HCT116 (cell line): ENCODE measurements at regions not wholly inside any gene's neighbourhood (a gene's known extent, or its start where the extent isn't known, plus 50 kb on each side); places are given as distances from the start of the nearest gene placed in this dataset.

ENCODE experiments used
- ATAC-seq: fragments of 200-7000 bp; cut with Tn5 transposase; 2 replicates; pipeline ENCODE4 v1.9.1; 2020; ENCODE audit warnings: mild to moderate bottlenecking, moderate library complexity
- BruUV-seq: library from RNA; stranded (reverse); fragments of 400-500 nt; replicated peaks from 2 replicates; lab custom pipeline; 2021; lab: Mats Ljungman, UMichigan
- CTCF ChIA-PET: fragments of 300-600 bp; sonication (Branson Sonifier 250); formaldehyde crosslinking; loops from one replicate; lab custom pipeline; 2021; ENCODE audit warnings: antibody characterized with exemption; lab: Charles Lee
- POLR2A ChIA-PET: fragments of 300-600, 350-600 bp; sonication (Branson Sonifier 250); formaldehyde crosslinking; loops from one replicate; lab custom pipeline; 2021; ENCODE audit warnings: antibody characterized with exemption; lab: Charles Lee
- RAD21 ChIA-PET, 2 experiments: fragments of 300-600 bp; sonication (Branson Sonifier 250); formaldehyde crosslinking; loops; one replicate each; lab custom pipeline; 2023; ENCODE audit warnings: low total read pairs in 2 of 2; ENCODE audit not compliant: uncharacterized antibody in 2 of 2, unreplicated experiment in 2 of 2, low non-redundant PET in 1 of 2; lab: Charles Lee
- DNase-seq: peaks from one replicate; pipeline ENCODE4 v3.0.0-alpha.2; 2010; ENCODE audit warnings: low read depth, low spot score
- H2AFZ ChIP-seq: fragments of 200-600 bp; shearing (Covaris generic), sonication (generic); 2 replicates; pipeline ENCODE4 v1.6.1; 2017; ENCODE audit warnings: low read depth, mixed run types, mixed read lengths, antibody characterized with exemption, low read length; ENCODE audit not compliant: poor library complexity, severe bottlenecking
- H3K27ac ChIP-seq: 2 replicates; pipeline ENCODE4 v1.5.1; 2012; ENCODE audit warnings: low read depth, low read length
- H3K27me3 ChIP-seq: fragments of 200-600 bp; sonication (generic); 2 replicates; pipeline ENCODE4 v1.6.1; 2016; ENCODE audit warnings: mixed run types, low read length, mixed read lengths; ENCODE audit not compliant: insufficient read depth
- H3K36me3 ChIP-seq, 2 experiments: fragments of 200-500 bp in 1 of 2; fragments of 200-600 bp in 1 of 2; sonication (Bioruptor generic) in 1 of 2; sonication (generic) in 1 of 2; 2 replicates each; pipeline versions ENCODE4 v1.5.1 to v1.6.1; 2014 to 2016; ENCODE audit warnings: low read length in 2 of 2, inconsistent platforms in 1 of 2, mixed read lengths in 1 of 2, mixed run types in 1 of 2; ENCODE audit not compliant: insufficient read depth in 2 of 2, control insufficient read depth in 1 of 2
- H3K4me1 ChIP-seq, 2 experiments: fragments of 200-600 bp in 1 of 2; sonication (generic) in 1 of 2; 2 replicates each; pipeline versions ENCODE4 v1.5.1 to v1.6.1; 2012 to 2017; ENCODE audit warnings: low read length in 2 of 2, inconsistent platforms in 1 of 2, mild to moderate bottlenecking in 1 of 2, mixed read lengths in 1 of 2, mixed run types in 1 of 2, moderate library complexity in 1 of 2; ENCODE audit not compliant: insufficient read depth in 2 of 2, control insufficient read depth in 1 of 2
- H3K4me2 ChIP-seq: fragments of 200-600 bp; sonication (generic); 2 replicates; pipeline ENCODE4 v1.6.1; 2017; ENCODE audit warnings: mixed run types, low read length, mixed read lengths
- H3K4me3 ChIP-seq, 2 experiments: fragments of 200-600 bp in 1 of 2; sonication (generic) in 1 of 2; replicated peaks in 1 of 2; 2 replicates each; pipeline ENCODE4 v1.5.1; 2011 to 2016; ENCODE audit warnings: low read length in 2 of 2, control low read depth in 1 of 2, low read depth in 1 of 2, mild to moderate bottlenecking in 1 of 2, mixed read lengths in 1 of 2, mixed run types in 1 of 2
- H3K79me2 ChIP-seq: fragments of 200-600 bp; sonication (generic); 2 replicates; pipeline ENCODE4 v1.6.1; 2017; ENCODE audit warnings: mild to moderate bottlenecking, mixed run types, low read length, moderate library complexity, mixed read lengths; ENCODE audit not compliant: insufficient read depth
- H3K9ac ChIP-seq: fragments of 200-600 bp; sonication (generic); 2 replicates; pipeline ENCODE4 v1.6.1; 2016; ENCODE audit warnings: low read length, mixed read lengths
- H3K9me2 ChIP-seq: fragments of 200-600 bp; sonication (generic), shearing (Covaris generic); 2 replicates; pipeline ENCODE4 v1.6.1; 2017; ENCODE audit warnings: mixed run types, mild to moderate bottlenecking, moderate library complexity; ENCODE audit not compliant: insufficient read depth
- H3K9me3 ChIP-seq, 2 experiments: fragments of 200-500 bp in 1 of 2; fragments of 200-600 bp in 1 of 2; sonication (Bioruptor generic) in 1 of 2; sonication (generic) in 1 of 2; 2 replicates each; pipeline ENCODE4 v1.6.1; 2014 to 2017; ENCODE audit warnings: low read length in 2 of 2, mixed read lengths in 2 of 2, inconsistent platforms in 1 of 2, low read depth in 1 of 2, mild to moderate bottlenecking in 1 of 2, mixed run types in 1 of 2, moderate library complexity in 1 of 2; ENCODE audit not compliant: control insufficient read depth in 1 of 2, insufficient read depth in 1 of 2
- H4K20me1 ChIP-seq: fragments of 200-600 bp; sonication (generic), shearing (Covaris generic); 2 replicates; pipeline ENCODE4 v1.6.1; 2017; ENCODE audit warnings: mixed run types, mild to moderate bottlenecking, moderate library complexity; ENCODE audit not compliant: insufficient read depth
- CTCF ChIP-seq, 3 experiments: fragments of 200-600 bp in 1 of 3; sonication (generic) in 1 of 3; IDR thresholded peaks in 2 of 3; conservative IDR thresholded peaks in 1 of 3; 2 replicates each; pipeline ENCODE4 v1.5.1; 2012 to 2017; ENCODE audit warnings: low read depth in 2 of 3, low read length in 2 of 3, antibody characterized with exemption in 1 of 3, borderline replicate concordance in 1 of 3, control low read depth in 1 of 3, mild to moderate bottlenecking in 1 of 3, mixed read lengths in 1 of 3, mixed run types in 1 of 3, moderate library complexity in 1 of 3; ENCODE audit not compliant: insufficient read depth in 1 of 3
- ELF1 ChIP-seq: IDR thresholded peaks from 2 replicates; pipeline ENCODE4 v1.6.1; 2012; ENCODE audit warnings: low read depth, borderline replicate concordance
- EZH2 ChIP-seq: fragments of 200-600 bp; sonication (generic); IDR thresholded peaks from 2 replicates; pipeline ENCODE4 v1.6.1; 2017; ENCODE audit warnings: antibody characterized with exemption, mixed run types
- JUND ChIP-seq: IDR thresholded peaks from 2 replicates; pipeline ENCODE4 v1.6.1; 2012
- MAX ChIP-seq: IDR thresholded peaks from 2 replicates; pipeline ENCODE4 v1.6.1; 2012
- POLR2A ChIP-seq: IDR thresholded peaks from 2 replicates; pipeline ENCODE4 v1.7.0; 2011; ENCODE audit warnings: borderline replicate concordance; ENCODE audit not compliant: insufficient read depth, insufficient read length; ENCODE audit errors: extremely low read depth
- POLR2AphosphoS5 ChIP-seq: IDR thresholded peaks from 2 replicates; pipeline ENCODE4 v1.6.1; 2011; ENCODE audit warnings: mild to moderate bottlenecking, low read depth, low read length, moderate library complexity
- REST ChIP-seq: IDR thresholded peaks from 2 replicates; pipeline ENCODE4 v1.6.1; 2012; ENCODE audit warnings: low read depth
- SP1 ChIP-seq: IDR thresholded peaks from 2 replicates; pipeline ENCODE4 v1.6.1; 2012; ENCODE audit warnings: low read depth
- SRF ChIP-seq: IDR thresholded peaks from 2 replicates; pipeline ENCODE4 v1.6.1; 2012; ENCODE audit warnings: low read depth
- TCF7L2 ChIP-seq: IDR thresholded peaks from 2 replicates; pipeline ENCODE4 v1.7.0; 2011; ENCODE audit warnings: borderline replicate concordance, inconsistent platforms; ENCODE audit not compliant: insufficient read depth, insufficient read length; ENCODE audit errors: extremely low read depth
- ZFX ChIP-seq: fragments of 450-650 bp; IDR thresholded peaks from 2 replicates; pipeline ENCODE4 v1.6.1; 2017
- ZNF274 ChIP-seq: fragments of 200-500 bp; sonication (Bioruptor generic); IDR thresholded peaks from 2 replicates; pipeline ENCODE4 v1.6.1; 2014; ENCODE audit warnings: mild to moderate bottlenecking, low read depth, low read length, inconsistent platforms
- intact Hi-C: fragments of 100-400 bp; cut with micrococcal nuclease; formaldehyde crosslinking; loops from 2 replicates; pipeline ENCODE4 v1.10.0; 2022

- intact Hi-C loops = no loop called here
- Histone ChIP-seq H3K9me2 (no peaks in the 10 kb centered on the region), H3K27ac (no peak overlapping the region), H3K79me2 (no peaks in the 10 kb centered on the region), H2AFZ (no peak overlapping the region), H3K36me3 (no peaks in the 10 kb centered on the region), H3K9ac (no peak overlapping the region), H3K9me3 (no peaks in the 10 kb centered on the region), H3K4me3 (no peak overlapping the region), H3K4me2 (no peak overlapping the region), H4K20me1 (no peaks in the 10 kb centered on the region; the same call in 1 of the 2 replicates), H3K27me3 (no peaks in the 10 kb centered on the region), H3K4me1 (no peaks in the 10 kb centered on the region)
- ChIA-PET RAD21 (no interaction called here), CTCF (no interaction called here), POLR2A (no interaction called here)
- no TSS peak for BruUV-seq
- DNase-seq (no peak), ATAC-seq (no peak)
- TF ChIP-seq CTCF (IDR thresholded peaks at IDR 0.05 in 2 of 3, conservative IDR thresholded peaks at IDR 0.05 in 1 of 3; ENCODE audit: borderline replicate concordance in 1 of 3, insufficient read depth in 1 of 3, low read depth in 2 of 3, low read length in 2 of 3) (no peak), POLR2A (no peak), ZFX (no peak), SP1 (no peak), EZH2 (no peak)
Observed at GRCh38 chr4:24274381-24274941, 309.9 kb downstream of the DHX15 start.

GRCh38 chr4:24273136-24273535, 311.2 kb downstream of the DHX15 start:
- ATAC-seq (no peak), DNase-seq (no peak)
- Histone ChIP-seq H4K20me1 (no peaks in the 10 kb centered on the region; the same call in 1 of the 2 replicates), H3K9me2 (no peaks in the 10 kb centered on the region), H3K36me3 (no peaks in the 10 kb centered on the region), H3K27ac (no peak overlapping the region), H3K79me2 (no peaks in the 10 kb centered on the region), H3K27me3 (no peaks in the 10 kb centered on the region), H2AFZ (no peak overlapping the region), H3K9me3 (no peaks in the 10 kb centered on the region), H3K4me2 (no peak overlapping the region), H3K4me3 (no peak overlapping the region), H3K4me1 (no peaks in the 10 kb centered on the region), H3K9ac (no peak overlapping the region)
- ChIA-PET RAD21 (no interaction called here), POLR2A (no interaction called here), CTCF (no interaction called here)
- no TSS peak for BruUV-seq
- intact Hi-C loops = no loop called here
- TF ChIP-seq REST (no peak), ZNF274 (no peak), MAX (no peak), POLR2AphosphoS5 (no peak), JUND (no peak), ELF1 (no peak), TCF7L2 (no peak), SRF (no peak)
